ENCODE measurements at regions not wholly inside any gene's neighbourhood (a gene's known extent, or its start where the extent isn't known, plus 50 kb on each side); places are given as distances from the start of the nearest gene placed in this dataset.

DNA sequence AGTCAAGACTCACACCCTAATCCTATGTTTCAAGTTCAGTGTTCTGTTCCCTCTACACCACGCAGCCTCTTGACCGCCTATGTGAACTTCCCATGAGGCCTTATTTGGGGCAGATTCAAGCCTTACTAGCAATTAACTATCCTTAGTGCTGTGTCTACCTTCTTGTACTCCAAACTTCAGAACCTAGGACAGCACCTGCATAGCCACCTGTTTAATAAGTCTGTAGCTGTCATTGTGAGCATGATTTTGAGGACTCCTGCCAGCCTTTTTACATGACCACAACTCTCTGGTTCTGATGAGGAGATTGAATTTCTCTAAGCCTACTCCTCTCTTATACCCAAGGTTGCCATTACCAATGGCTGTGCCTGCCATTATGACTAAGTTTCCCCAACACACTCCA lies 50.8 kb upstream of the PCSK1 start:
- WGBS, 3 donors, result 48 to 55% (median 52%) methylated on average over 2 of the region's 2 CpGs
- Histone ChIP-seq H3K36me3 (no peaks in the 10 kb centered on the region), H3K27ac (no peak overlapping the region), H3K4me3 (no peak overlapping the region), H3K9me3 (no peaks in the 10 kb centered on the region), H3K4me1 (ENCODE audit: insufficient read depth) (no peaks in the 10 kb centered on the region), H3K27me3 (no peaks in the 10 kb centered on the region)
- TF ChIP-seq EP300 (IDR thresholded peaks at IDR 0.05), result no peak
- no peak for TF ChIP-seq POLR2A (IDR thresholded peaks at IDR 0.05)
- TF ChIP-seq, protein P1, sequence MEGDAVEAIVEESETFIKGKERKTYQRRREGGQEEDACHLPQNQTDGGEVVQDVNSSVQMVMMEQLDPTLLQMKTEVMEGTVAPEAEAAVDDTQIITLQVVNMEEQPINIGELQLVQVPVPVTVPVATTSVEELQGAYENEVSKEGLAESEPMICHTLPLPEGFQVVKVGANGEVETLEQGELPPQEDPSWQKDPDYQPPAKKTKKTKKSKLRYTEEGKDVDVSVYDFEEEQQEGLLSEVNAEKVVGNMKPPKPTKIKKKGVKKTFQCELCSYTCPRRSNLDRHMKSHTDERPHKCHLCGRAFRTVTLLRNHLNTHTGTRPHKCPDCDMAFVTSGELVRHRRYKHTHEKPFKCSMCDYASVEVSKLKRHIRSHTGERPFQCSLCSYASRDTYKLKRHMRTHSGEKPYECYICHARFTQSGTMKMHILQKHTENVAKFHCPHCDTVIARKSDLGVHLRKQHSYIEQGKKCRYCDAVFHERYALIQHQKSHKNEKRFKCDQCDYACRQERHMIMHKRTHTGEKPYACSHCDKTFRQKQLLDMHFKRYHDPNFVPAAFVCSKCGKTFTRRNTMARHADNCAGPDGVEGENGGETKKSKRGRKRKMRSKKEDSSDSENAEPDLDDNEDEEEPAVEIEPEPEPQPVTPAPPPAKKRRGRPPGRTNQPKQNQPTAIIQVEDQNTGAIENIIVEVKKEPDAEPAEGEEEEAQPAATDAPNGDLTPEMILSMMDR (IDR thresholded peaks at IDR 0.05), result no peak
- DNase-seq, result no peak
- intact Hi-C loops (cut with DNase I), result no loop called here

GRCh38 chr5:96487859-96488258 lies 54.8 kb upstream of the PCSK1 start:
- H3K4me3 ChIP-seq, result no peak overlapping the region
- no peaks in the 10 kb centered on the region for H3K27me3 ChIP-seq
- intact Hi-C loops (cut with DNase I), result no loop called here
- no peak for DNase-seq
- H3K27ac ChIP-seq, result no peak overlapping the region
- TF ChIP-seq POLR2A (IDR thresholded peaks at IDR 0.05) (no peak), EP300 (IDR thresholded peaks at IDR 0.05) (no peak)
- TF ChIP-seq, protein P1 (IDR thresholded peaks at IDR 0.05), result no peak
- WGBS, 3 donors, result 67 to 72% (median 68%) methylated on average over 1 of the region's 1 CpG
- no peaks in the 10 kb centered on the region for H3K4me1 ChIP-seq (ENCODE audit: insufficient read depth)
- no peaks in the 10 kb centered on the region for H3K36me3 ChIP-seq
- H3K9me3 ChIP-seq, result no peaks in the 10 kb centered on the region

DNA sequence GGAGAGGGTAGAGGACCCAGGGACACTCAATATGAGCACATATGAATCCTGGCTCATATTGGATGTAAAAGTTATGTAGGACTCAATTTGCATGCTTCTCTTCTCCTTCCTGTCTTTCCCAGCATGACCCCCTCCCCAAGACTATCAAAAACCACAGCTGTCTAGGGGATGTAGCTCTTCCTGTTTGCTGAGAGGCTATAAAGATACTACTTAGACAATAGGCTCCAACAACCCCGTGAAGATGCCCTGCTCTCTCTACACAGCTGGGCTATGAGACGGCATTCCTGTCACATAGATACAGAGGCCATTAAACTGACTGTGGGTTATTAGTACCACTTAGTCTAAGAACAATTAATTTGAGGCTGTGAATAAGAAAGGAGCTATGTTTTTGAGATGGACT lies 56.5 kb upstream of the PCSK1 start:
- Histone ChIP-seq H3K9me3 (no peaks in the 10 kb centered on the region), H3K36me3 (no peaks in the 10 kb centered on the region), H3K4me3 (no peak overlapping the region), H3K27me3 (no peaks in the 10 kb centered on the region), H3K27ac (no peak overlapping the region), H3K4me1 (ENCODE audit: insufficient read depth) (no peaks in the 10 kb centered on the region)
- TF ChIP-seq EP300 (IDR thresholded peaks at IDR 0.05), result no peak
- no peak for TF ChIP-seq POLR2A (IDR thresholded peaks at IDR 0.05)
- TF ChIP-seq, protein P1 (IDR thresholded peaks at IDR 0.05), result no peak
- intact Hi-C loops (cut with DNase I), result no loop called here
- WGBS, 3 donors, result 65 to 82% (median 72%) methylated on average over 2 of the region's 2 CpGs
- DNase-seq, result no peak

DNA sequence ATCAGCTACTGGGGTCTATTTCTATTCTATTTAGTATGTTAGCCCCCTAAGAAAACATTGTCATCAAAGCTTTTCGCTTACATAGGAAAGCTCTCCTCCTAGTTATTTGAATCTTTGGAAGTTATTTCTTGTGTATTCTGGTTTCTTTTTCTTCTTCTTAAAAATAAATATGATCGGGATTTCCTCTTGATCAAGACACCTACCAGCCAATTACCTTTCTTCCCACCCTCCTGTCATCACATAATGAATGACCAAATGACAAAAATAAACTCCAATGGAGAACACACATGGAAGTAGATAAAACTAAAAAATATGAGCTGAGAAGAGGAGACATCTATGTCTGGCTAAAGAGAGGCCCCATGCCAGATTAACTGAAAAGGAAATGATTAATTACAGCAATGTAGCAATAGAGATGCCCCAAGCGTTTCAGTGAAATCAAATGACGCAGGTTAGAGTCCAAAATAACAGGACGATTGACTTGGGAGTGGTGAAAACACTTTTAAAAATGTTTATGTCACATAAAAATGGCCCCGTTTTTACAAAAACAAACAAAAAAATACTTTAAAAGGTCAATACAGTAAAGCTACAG lies 59.5 kb upstream of the PCSK1 start:
- Histone ChIP-seq H3K4me3 (no peak overlapping the region), H3K27ac (no peak overlapping the region), H3K9me3 (no peaks in the 10 kb centered on the region), H3K36me3 (no peaks in the 10 kb centered on the region), H3K4me1 (ENCODE audit: insufficient read depth) (no peaks in the 10 kb centered on the region), H3K27me3 (no peaks in the 10 kb centered on the region)
- DNase-seq, result no peak
- 59 to 66% (median 62%) methylated on average over 6 of the region's 6 CpGs for WGBS, 3 donors
- TF ChIP-seq, protein P1 (IDR thresholded peaks at IDR 0.05), result no peak
- TF ChIP-seq EP300 (IDR thresholded peaks at IDR 0.05) (no peak), POLR2A (IDR thresholded peaks at IDR 0.05) (no peak)
- intact Hi-C loops (cut with DNase I), result no loop called here

Data from ovary (tissue), 7 donors.